ENCODE measurements at regions not wholly inside any gene's neighbourhood (a gene's known extent, or its start where the extent isn't known, plus 50 kb on each side); places are given as distances from the start of the nearest gene placed in this dataset.
"Not testable (repeated sequence)": the region's sequence is repeated elsewhere in the genome, so short reads cannot be mapped to it uniquely, and the experiment has no call there.

DNA sequence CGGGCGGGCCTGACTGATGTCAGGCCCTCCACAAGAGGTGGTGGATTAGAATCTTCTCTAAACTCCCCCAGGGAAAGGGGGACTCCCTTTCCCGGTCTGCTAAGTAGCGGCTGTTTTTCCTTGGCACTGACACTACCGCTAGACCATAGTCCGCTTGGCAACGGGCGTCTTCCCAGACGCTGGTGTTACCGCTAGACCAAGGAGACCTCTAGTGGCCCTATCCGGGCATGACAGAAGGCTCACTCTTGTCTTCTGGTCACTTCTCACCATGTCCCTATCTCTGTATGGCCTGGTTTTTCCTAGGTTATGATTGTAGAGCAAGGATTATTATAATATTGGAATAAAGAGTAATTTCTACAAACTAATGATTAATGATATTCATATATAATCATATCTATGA, 318.2 kb upstream of the DKK2 start:
- SMC1A ChIA-PET (ENCODE audit: uncharacterized antibody, unreplicated experiment); H3K36me3 ChIP-seq (ENCODE audit: control insufficient read depth in 2 of 2, insufficient read depth in 2 of 2, low read length in 1 of 2); H3K27me3 ChIP-seq (replicated peaks in 1 of 2; ENCODE audit: control insufficient read depth in 2 of 2, insufficient read depth in 2 of 2, low read length in 1 of 2); in situ Hi-C loops (cut with MboI); H3K9me3 ChIP-seq (replicated peaks; ENCODE audit: control insufficient read depth, insufficient read depth, low read length); CTCF ChIA-PET; H3K79me2 ChIP-seq (ENCODE audit: control insufficient read depth, insufficient read depth, low read length); POLR2A ChIA-PET; H3K4me3 ChIP-seq; intact Hi-C loops (cut with micrococcal nuclease; ENCODE audit: unreplicated experiment); H3K4me1 ChIP-seq (ENCODE audit: control insufficient read depth, insufficient read depth, low read length); DNase-seq (ENCODE audit: low read depth, low spot score); BruUV-seq (replicated peaks); FAIRE-seq; H2AFZ ChIP-seq (ENCODE audit: control insufficient read depth, low read depth, low read length); H3K4me2 ChIP-seq (ENCODE audit: control insufficient read depth, insufficient read depth); H3K27ac ChIP-seq (ENCODE audit: control insufficient read depth, insufficient read depth); RAD21 ChIA-PET (ENCODE audit: unreplicated experiment); H3K9ac ChIP-seq (ENCODE audit: control insufficient read depth, insufficient read depth, low read length); H4K20me1 ChIP-seq (ENCODE audit: control insufficient read depth, insufficient read depth); ATAC-seq: not testable (repeated sequence)
- 55% methylated on average over 11 of the region's 11 CpGs for WGBS (ENCODE audit: insufficient coverage, insufficient replicate concordance, low lambda C conversion rate, missing lambda C conversion rate)
- TF ChIP-seq, protein P1, sequence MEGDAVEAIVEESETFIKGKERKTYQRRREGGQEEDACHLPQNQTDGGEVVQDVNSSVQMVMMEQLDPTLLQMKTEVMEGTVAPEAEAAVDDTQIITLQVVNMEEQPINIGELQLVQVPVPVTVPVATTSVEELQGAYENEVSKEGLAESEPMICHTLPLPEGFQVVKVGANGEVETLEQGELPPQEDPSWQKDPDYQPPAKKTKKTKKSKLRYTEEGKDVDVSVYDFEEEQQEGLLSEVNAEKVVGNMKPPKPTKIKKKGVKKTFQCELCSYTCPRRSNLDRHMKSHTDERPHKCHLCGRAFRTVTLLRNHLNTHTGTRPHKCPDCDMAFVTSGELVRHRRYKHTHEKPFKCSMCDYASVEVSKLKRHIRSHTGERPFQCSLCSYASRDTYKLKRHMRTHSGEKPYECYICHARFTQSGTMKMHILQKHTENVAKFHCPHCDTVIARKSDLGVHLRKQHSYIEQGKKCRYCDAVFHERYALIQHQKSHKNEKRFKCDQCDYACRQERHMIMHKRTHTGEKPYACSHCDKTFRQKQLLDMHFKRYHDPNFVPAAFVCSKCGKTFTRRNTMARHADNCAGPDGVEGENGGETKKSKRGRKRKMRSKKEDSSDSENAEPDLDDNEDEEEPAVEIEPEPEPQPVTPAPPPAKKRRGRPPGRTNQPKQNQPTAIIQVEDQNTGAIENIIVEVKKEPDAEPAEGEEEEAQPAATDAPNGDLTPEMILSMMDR (IDR thresholded peaks at IDR 0.05 in 2 of 3, conservative IDR thresholded peaks at IDR 0.05 in 1 of 3; ENCODE audit: control insufficient read depth in 2 of 3, extremely low read depth in 1 of 3, insufficient read depth in 1 of 3, low read depth in 3 of 3, low read length in 3 of 3): peak; percentile 18 to 30 (median 22); a peak in 3 of 6 replicates

DNA sequence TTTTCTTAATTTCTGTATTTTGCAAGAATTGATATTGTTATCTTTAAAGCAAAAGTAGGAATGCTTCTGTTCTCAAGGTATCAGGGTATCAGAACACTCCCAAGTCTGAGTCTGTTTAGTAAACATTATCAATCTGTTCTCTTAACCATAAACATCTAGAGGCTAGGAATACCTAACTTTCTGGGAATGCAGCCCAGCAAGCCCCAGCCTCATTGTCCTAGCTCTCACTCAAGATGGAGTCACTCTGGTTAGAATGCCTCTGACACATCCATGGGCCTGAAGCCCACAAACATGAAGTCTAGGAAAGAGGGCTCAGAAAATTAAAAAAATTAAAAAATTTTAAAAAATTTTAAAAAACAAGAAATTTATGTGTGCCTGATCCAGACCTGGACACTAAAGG, 315.1 kb upstream of the DKK2 start:
- Histone ChIP-seq H2AFZ (ENCODE audit: control insufficient read depth, low read depth, low read length) (no peak overlapping the region), H3K36me3 (ENCODE audit: control insufficient read depth in 2 of 2, insufficient read depth in 2 of 2, low read length in 1 of 2) (no peaks in the 10 kb centered on the region), H3K9ac (ENCODE audit: control insufficient read depth, insufficient read depth, low read length) (no peak overlapping the region), H3K27me3 (replicated peaks in 1 of 2; ENCODE audit: control insufficient read depth in 2 of 2, insufficient read depth in 2 of 2, low read length in 1 of 2) (no peaks in the 10 kb centered on the region), H3K4me3 (no peak overlapping the region), H3K4me2 (ENCODE audit: control insufficient read depth, insufficient read depth) (no peak overlapping the region), H3K79me2 (ENCODE audit: control insufficient read depth, insufficient read depth, low read length) (no peaks in the 10 kb centered on the region), H3K9me3 (replicated peaks; ENCODE audit: control insufficient read depth, insufficient read depth, low read length) (no peaks in the 10 kb centered on the region), H4K20me1 (ENCODE audit: control insufficient read depth, insufficient read depth) (no peaks in the 10 kb centered on the region), H3K4me1 (ENCODE audit: control insufficient read depth, insufficient read depth, low read length) (no peaks in the 10 kb centered on the region), H3K27ac (ENCODE audit: control insufficient read depth, insufficient read depth) (no peak overlapping the region)
- in situ Hi-C loops (cut with MboI) (no loop called here), intact Hi-C loops (cut with micrococcal nuclease; ENCODE audit: unreplicated experiment) (no loop called here)
- BruUV-seq (replicated peaks): no TSS peak
- ATAC-seq (no peak), FAIRE-seq (no peak), DNase-seq (ENCODE audit: low read depth, low spot score) (no peak)
- SMC1A ChIA-PET (ENCODE audit: uncharacterized antibody, unreplicated experiment): no interaction called here
- CTCF ChIA-PET: no interaction called here
- RAD21 ChIA-PET (ENCODE audit: unreplicated experiment): no interaction called here
- POLR2A ChIA-PET: no interaction called here
- TF ChIP-seq, protein P2, sequence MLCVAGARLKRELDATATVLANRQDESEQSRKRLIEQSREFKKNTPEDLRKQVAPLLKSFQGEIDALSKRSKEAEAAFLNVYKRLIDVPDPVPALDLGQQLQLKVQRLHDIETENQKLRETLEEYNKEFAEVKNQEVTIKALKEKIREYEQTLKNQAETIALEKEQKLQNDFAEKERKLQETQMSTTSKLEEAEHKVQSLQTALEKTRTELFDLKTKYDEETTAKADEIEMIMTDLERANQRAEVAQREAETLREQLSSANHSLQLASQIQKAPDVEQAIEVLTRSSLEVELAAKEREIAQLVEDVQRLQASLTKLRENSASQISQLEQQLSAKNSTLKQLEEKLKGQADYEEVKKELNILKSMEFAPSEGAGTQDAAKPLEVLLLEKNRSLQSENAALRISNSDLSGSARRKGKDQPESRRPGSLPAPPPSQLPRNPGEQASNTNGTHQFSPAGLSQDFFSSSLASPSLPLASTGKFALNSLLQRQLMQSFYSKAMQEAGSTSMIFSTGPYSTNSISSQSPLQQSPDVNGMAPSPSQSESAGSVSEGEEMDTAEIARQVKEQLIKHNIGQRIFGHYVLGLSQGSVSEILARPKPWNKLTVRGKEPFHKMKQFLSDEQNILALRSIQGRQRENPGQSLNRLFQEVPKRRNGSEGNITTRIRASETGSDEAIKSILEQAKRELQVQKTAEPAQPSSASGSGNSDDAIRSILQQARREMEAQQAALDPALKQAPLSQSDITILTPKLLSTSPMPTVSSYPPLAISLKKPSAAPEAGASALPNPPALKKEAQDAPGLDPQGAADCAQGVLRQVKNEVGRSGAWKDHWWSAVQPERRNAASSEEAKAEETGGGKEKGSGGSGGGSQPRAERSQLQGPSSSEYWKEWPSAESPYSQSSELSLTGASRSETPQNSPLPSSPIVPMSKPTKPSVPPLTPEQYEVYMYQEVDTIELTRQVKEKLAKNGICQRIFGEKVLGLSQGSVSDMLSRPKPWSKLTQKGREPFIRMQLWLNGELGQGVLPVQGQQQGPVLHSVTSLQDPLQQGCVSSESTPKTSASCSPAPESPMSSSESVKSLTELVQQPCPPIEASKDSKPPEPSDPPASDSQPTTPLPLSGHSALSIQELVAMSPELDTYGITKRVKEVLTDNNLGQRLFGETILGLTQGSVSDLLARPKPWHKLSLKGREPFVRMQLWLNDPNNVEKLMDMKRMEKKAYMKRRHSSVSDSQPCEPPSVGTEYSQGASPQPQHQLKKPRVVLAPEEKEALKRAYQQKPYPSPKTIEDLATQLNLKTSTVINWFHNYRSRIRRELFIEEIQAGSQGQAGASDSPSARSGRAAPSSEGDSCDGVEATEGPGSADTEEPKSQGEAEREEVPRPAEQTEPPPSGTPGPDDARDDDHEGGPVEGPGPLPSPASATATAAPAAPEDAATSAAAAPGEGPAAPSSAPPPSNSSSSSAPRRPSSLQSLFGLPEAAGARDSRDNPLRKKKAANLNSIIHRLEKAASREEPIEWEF (IDR thresholded peaks at IDR 0.05; ENCODE audit: insufficient replicate concordance, low read depth, low read length): no peak
- TF ChIP-seq SREBF1 (IDR thresholded peaks at IDR 0.05; ENCODE audit: low read length): no peak
- no peak for TF ChIP-seq NFXL1 (IDR thresholded peaks at IDR 0.05; ENCODE audit: borderline replicate concordance)
- TF ChIP-seq, protein P3, sequence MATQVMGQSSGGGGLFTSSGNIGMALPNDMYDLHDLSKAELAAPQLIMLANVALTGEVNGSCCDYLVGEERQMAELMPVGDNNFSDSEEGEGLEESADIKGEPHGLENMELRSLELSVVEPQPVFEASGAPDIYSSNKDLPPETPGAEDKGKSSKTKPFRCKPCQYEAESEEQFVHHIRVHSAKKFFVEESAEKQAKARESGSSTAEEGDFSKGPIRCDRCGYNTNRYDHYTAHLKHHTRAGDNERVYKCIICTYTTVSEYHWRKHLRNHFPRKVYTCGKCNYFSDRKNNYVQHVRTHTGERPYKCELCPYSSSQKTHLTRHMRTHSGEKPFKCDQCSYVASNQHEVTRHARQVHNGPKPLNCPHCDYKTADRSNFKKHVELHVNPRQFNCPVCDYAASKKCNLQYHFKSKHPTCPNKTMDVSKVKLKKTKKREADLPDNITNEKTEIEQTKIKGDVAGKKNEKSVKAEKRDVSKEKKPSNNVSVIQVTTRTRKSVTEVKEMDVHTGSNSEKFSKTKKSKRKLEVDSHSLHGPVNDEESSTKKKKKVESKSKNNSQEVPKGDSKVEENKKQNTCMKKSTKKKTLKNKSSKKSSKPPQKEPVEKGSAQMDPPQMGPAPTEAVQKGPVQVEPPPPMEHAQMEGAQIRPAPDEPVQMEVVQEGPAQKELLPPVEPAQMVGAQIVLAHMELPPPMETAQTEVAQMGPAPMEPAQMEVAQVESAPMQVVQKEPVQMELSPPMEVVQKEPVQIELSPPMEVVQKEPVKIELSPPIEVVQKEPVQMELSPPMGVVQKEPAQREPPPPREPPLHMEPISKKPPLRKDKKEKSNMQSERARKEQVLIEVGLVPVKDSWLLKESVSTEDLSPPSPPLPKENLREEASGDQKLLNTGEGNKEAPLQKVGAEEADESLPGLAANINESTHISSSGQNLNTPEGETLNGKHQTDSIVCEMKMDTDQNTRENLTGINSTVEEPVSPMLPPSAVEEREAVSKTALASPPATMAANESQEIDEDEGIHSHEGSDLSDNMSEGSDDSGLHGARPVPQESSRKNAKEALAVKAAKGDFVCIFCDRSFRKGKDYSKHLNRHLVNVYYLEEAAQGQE (IDR thresholded peaks at IDR 0.05; ENCODE audit: low read depth, low read length): no peak
- no peak for TF ChIP-seq GABPA (IDR thresholded peaks at IDR 0.05; ENCODE audit: low read depth)
